CD14-positive monocyte (primary cell): ENCODE measurements at regions not wholly inside any gene's neighbourhood (a gene's known extent, or its start where the extent isn't known, plus 50 kb on each side); places are given as distances from the start of the nearest gene placed in this dataset.

ENCODE experiments used
- DNase-seq, 3 donors: peaks; one replicate each; pipeline ENCODE4 v3.0.0-alpha.2; 2011 to 2022
- H2AFZ ChIP-seq: 2 replicates; pipeline ENCODE4 v1.6.0; 2012; ENCODE audit warnings: mild to moderate bottlenecking, low read depth, low read length, inconsistent platforms; ENCODE audit not compliant: insufficient read depth, poor library complexity, severe bottlenecking
- H3K27ac ChIP-seq, 2 donors: 1 replicate in 1 of 2; 2 replicates in 1 of 2; pipeline ENCODE4 v1.5.1; 2012 to 2013; ENCODE audit warnings: low read length in 2 of 2, control low read depth in 1 of 2, inconsistent platforms in 1 of 2, low read depth in 1 of 2, mild to moderate bottlenecking in 1 of 2
- H3K27me3 ChIP-seq, 2 donors: one replicate each; pipeline versions ENCODE4 v1.6.0 to v1.6.1; 2011 to 2013; ENCODE audit warnings: low read length in 2 of 2; ENCODE audit not compliant: control insufficient read depth in 2 of 2, insufficient read depth in 2 of 2
- H3K36me3 ChIP-seq, 2 donors: replicated peaks in 1 of 2; 1 replicate in 1 of 2; 2 replicates in 1 of 2; pipeline versions ENCODE4 v1.5.1 to v1.6.1; 2012 to 2013; ENCODE audit warnings: low read length in 2 of 2, control low read depth in 1 of 2, inconsistent platforms in 1 of 2, mild to moderate bottlenecking in 1 of 2; ENCODE audit not compliant: insufficient read depth in 2 of 2, control insufficient read depth in 1 of 2
- H3K4me1 ChIP-seq, 2 donors: 1 replicate in 1 of 2; 2 replicates in 1 of 2; pipeline versions ENCODE4 v1.5.1 to v1.6.1; 2012 to 2013; ENCODE audit warnings: low read length in 2 of 2, control low read depth in 1 of 2, inconsistent platforms in 1 of 2, mild to moderate bottlenecking in 1 of 2, moderate library complexity in 1 of 2; ENCODE audit not compliant: insufficient read depth in 2 of 2, control insufficient read depth in 1 of 2
- H3K4me2 ChIP-seq: replicated peaks from 2 replicates; pipeline ENCODE3; 2012; ENCODE audit warnings: low read length, moderate library complexity, mild to moderate bottlenecking; ENCODE audit not compliant: poor library complexity, severe bottlenecking; ENCODE audit errors: extremely low read depth
- H3K4me3 ChIP-seq, 3 experiments: fragments of 200-600 bp in 1 of 3; sonication (generic) in 1 of 3; replicated peaks in 1 of 3; 1 replicate in 2 of 3; 2 replicates in 1 of 3; pipeline ENCODE4 v1.5.1; 2011 to 2013; ENCODE audit warnings: low read length in 3 of 3, mild to moderate bottlenecking in 3 of 3, control low read depth in 2 of 3, low read depth in 2 of 3, inconsistent platforms in 1 of 3, moderate library complexity in 1 of 3
- H3K79me2 ChIP-seq: 2 replicates; pipeline ENCODE4 v1.6.0; 2012; ENCODE audit warnings: mild to moderate bottlenecking, control low read depth, inconsistent platforms, low read length, moderate library complexity; ENCODE audit not compliant: insufficient read depth
- H3K9ac ChIP-seq: 2 replicates; pipeline ENCODE4 v1.6.0; 2017; ENCODE audit warnings: low read length, mild to moderate bottlenecking; ENCODE audit not compliant: insufficient read depth, poor library complexity, severe bottlenecking
- H3K9me3 ChIP-seq, 2 donors: replicated peaks in 1 of 2; 1 replicate in 1 of 2; 2 replicates in 1 of 2; pipeline versions ENCODE4 v1.5.1 to v1.6.1; 2012 to 2013; ENCODE audit warnings: low read length in 2 of 2, control low read depth in 1 of 2; ENCODE audit not compliant: control insufficient read depth in 1 of 2, insufficient read depth in 1 of 2
- H4K20me1 ChIP-seq: 2 replicates; pipeline ENCODE4 v1.6.0; 2012; ENCODE audit warnings: mild to moderate bottlenecking, low read length, control low read depth, moderate library complexity; ENCODE audit not compliant: insufficient read depth
- H3K27ac Mint-ChIP-seq, 7 donors: one replicate each; pipeline ENCODE4 v1.8.0; 2020; ENCODE audit warnings: mild to moderate bottlenecking in 7 of 7, mixed read lengths in 7 of 7, moderate library complexity in 6 of 7, inconsistent platforms in 2 of 7
- H3K27me3 Mint-ChIP-seq, 3 donors: one replicate each; pipeline ENCODE4 v1.8.0; 2021 to 2022; ENCODE audit warnings: low read depth in 3 of 3, mild to moderate bottlenecking in 3 of 3, mixed read lengths in 3 of 3, moderate library complexity in 3 of 3, inconsistent platforms in 1 of 3
- H3K36me3 Mint-ChIP-seq, 2 donors: one replicate each; pipeline ENCODE4 v1.8.0; 2020; ENCODE audit warnings: mixed read lengths in 2 of 2, inconsistent platforms in 1 of 2, mild to moderate bottlenecking in 1 of 2
- H3K4me1 Mint-ChIP-seq: one replicate; pipeline ENCODE4 v1.8.0; 2020; ENCODE audit warnings: mild to moderate bottlenecking, mixed read lengths
- H3K4me3 Mint-ChIP-seq, 2 donors: one replicate each; pipeline ENCODE4 v1.8.0; 2020; ENCODE audit warnings: mild to moderate bottlenecking in 2 of 2, mixed read lengths in 2 of 2, moderate library complexity in 1 of 2
- H3K9me3 Mint-ChIP-seq, 7 donors: one replicate each; pipeline ENCODE4 v1.8.0; 2020 to 2022; ENCODE audit warnings: mixed read lengths in 7 of 7, mild to moderate bottlenecking in 6 of 7, moderate library complexity in 6 of 7, inconsistent platforms in 2 of 7
- CTCF ChIP-seq: fragments of 200-600 bp; IDR thresholded peaks from one replicate; pipeline ENCODE4 v1.8.0; 2022; ENCODE audit warnings: antibody characterized with exemption, mild to moderate bottlenecking
- WGBS: methylation state at CpG from one replicate; pipeline ENCODE4 v1.1.5; 2013; ENCODE audit warnings: missing lambda C conversion rate; ENCODE audit not compliant: insufficient coverage; 5-methylcytosine and 5-hydroxymethylcytosine counted together
- intact Hi-C, 2 donors: fragments of 100-400 bp; cut with micrococcal nuclease; formaldehyde crosslinking; loops; one replicate each; pipeline versions ENCODE4 v1.15.0 to v1.15.1; 2023

GRCh38 chr14:30484976-30485375 is 74.0 kb upstream of the G2E3 start:
- no peak overlapping the region for H3K27ac ChIP-seq
- no peaks in the 10 kb centered on the region for H3K36me3 Mint-ChIP-seq
- TF ChIP-seq CTCF, result no peak
- no peak overlapping the region for H3K4me2 ChIP-seq
- no peaks in the 10 kb centered on the region for H3K4me1 Mint-ChIP-seq
- no peak overlapping the region for H3K4me3 ChIP-seq
- H3K27ac Mint-ChIP-seq, result no peak overlapping the region
- H2AFZ ChIP-seq, result no peak overlapping the region
- no peaks in the 10 kb centered on the region for H3K36me3 ChIP-seq
- peaks cover 0 to 4% (median 0%) of the 10 kb centered on the region in 3 donors for H3K27me3 Mint-ChIP-seq
- H3K4me1 ChIP-seq, result no peaks in the 10 kb centered on the region
- H3K9ac ChIP-seq, result no peak overlapping the region
- no peak overlapping the region for H3K4me3 Mint-ChIP-seq
- no CpG with 5 or more reads among the region's 1 CpG for WGBS
- intact Hi-C loops, result no loop called here
- no peaks in the 10 kb centered on the region for H3K9me3 ChIP-seq
- no peak for DNase-seq
- H3K79me2 ChIP-seq, result no peaks in the 10 kb centered on the region
- H4K20me1 ChIP-seq, result no peaks in the 10 kb centered on the region
- peaks cover 0 to 7% (median 4%) of the 10 kb centered on the region in 7 donors for H3K9me3 Mint-ChIP-seq
- H3K27me3 ChIP-seq, result no peaks in the 10 kb centered on the region

GRCh38 chr14:30496852-30497251 is 62.1 kb upstream of the G2E3 start:
- Histone ChIP-seq H3K4me2 (no peak overlapping the region), H3K27ac (no peak overlapping the region), H2AFZ (no peak overlapping the region), H3K4me1 (no peaks in the 10 kb centered on the region), H3K36me3 (no peaks in the 10 kb centered on the region), H3K27me3 (no peaks in the 10 kb centered on the region), H4K20me1 (no peaks in the 10 kb centered on the region), H3K9me3 (no peaks in the 10 kb centered on the region), H3K79me2 (no peaks in the 10 kb centered on the region), H3K9ac (no peak overlapping the region), H3K4me3 (no peak overlapping the region)
- no peak for DNase-seq
- no peak overlapping the region for H3K4me3 Mint-ChIP-seq
- intact Hi-C loops, result no loop called here
- H3K9me3 Mint-ChIP-seq, result peaks cover 0 to 3% (median 2%) of the 10 kb centered on the region in 7 donors
- TF ChIP-seq CTCF, result no peak
- H3K36me3 Mint-ChIP-seq, result no peaks in the 10 kb centered on the region
- H3K4me1 Mint-ChIP-seq, result no peaks in the 10 kb centered on the region
- H3K27me3 Mint-ChIP-seq, result peaks cover 5 to 7% (median 6%) of the 10 kb centered on the region in 3 donors
- H3K27ac Mint-ChIP-seq, result no peak overlapping the region
- 86% methylated on average over 1 of the region's 1 CpG for WGBS
